Smooth muscle cell (in vitro differentiated cells): ENCODE measurements at regions not wholly inside any gene's neighbourhood (a gene's known extent, or its start where the extent isn't known, plus 50 kb on each side); places are given as distances from the start of the nearest gene placed in this dataset.

Source experiments
- DNase-seq: peaks from one replicate; lab custom pipeline; 2025; ENCODE audit not compliant: unreplicated experiment; lab: John Stamatoyannopoulos, UW
- H2AFZ ChIP-seq: fragments of 200-600 bp; sonication (generic); 2 replicates; pipeline ENCODE4 v1.6.0; 2016; ENCODE audit warnings: antibody characterized with exemption, low read depth, mild to moderate bottlenecking
- H3F3A ChIP-seq: fragments of 200-600 bp; sonication (generic); 2 replicates; pipeline ENCODE4 v1.6.0; 2017; ENCODE audit warnings: antibody characterized with exemption, low read depth
- H3K27ac ChIP-seq: fragments of 200-600 bp; sonication (generic); 2 replicates; pipeline ENCODE4 v1.5.1; 2016; ENCODE audit warnings: low read depth, mild to moderate bottlenecking
- H3K27me3 ChIP-seq: fragments of 200-600 bp; sonication (generic); 2 replicates; pipeline ENCODE4 v1.6.1; 2016; ENCODE audit warnings: low read depth, mild to moderate bottlenecking
- H3K36me3 ChIP-seq: fragments of 200-600 bp; sonication (generic); 2 replicates; pipeline ENCODE4 v1.5.1; 2016; ENCODE audit warnings: low read depth
- H3K4me1 ChIP-seq: fragments of 200-600 bp; sonication (generic); 2 replicates; pipeline ENCODE4 v1.5.1; 2016; ENCODE audit warnings: low read depth
- H3K4me2 ChIP-seq: fragments of 200-600 bp; sonication (generic); 2 replicates; pipeline ENCODE4 v1.6.0; 2016; ENCODE audit warnings: mild to moderate bottlenecking
- H3K4me3 ChIP-seq: fragments of 200-600 bp; sonication (generic); 2 replicates; pipeline ENCODE4 v1.5.1; 2016; ENCODE audit warnings: mild to moderate bottlenecking
- H3K79me2 ChIP-seq: fragments of 200-600 bp; sonication (generic); 2 replicates; pipeline ENCODE4 v1.6.0; 2016; ENCODE audit warnings: low read depth, mild to moderate bottlenecking
- H3K9ac ChIP-seq: fragments of 200-600 bp; sonication (generic); 2 replicates; pipeline ENCODE4 v1.6.0; 2016; ENCODE audit warnings: low read depth
- H3K9me3 ChIP-seq: fragments of 200-600 bp; sonication (generic); replicated peaks from 2 replicates; pipeline ENCODE4 v1.5.1; 2016; ENCODE audit warnings: low read depth
- H4K20me1 ChIP-seq: fragments of 200-600 bp; sonication (generic); 2 replicates; pipeline ENCODE4 v1.6.0; 2016; ENCODE audit warnings: low read depth
- WGBS: methylation state at CpG from one replicate; pipeline ENCODE4 v1.1.7; 2016; ENCODE audit warnings: low lambda C conversion rate; 5-methylcytosine and 5-hydroxymethylcytosine counted together
- TF ChIP-seq, protein P1 (sequence below): fragments of 200-600 bp; sonication (generic); IDR thresholded peaks from 2 replicates; pipeline ENCODE4 v1.5.1; 2017; ENCODE audit warnings: borderline replicate concordance, mild to moderate bottlenecking, antibody characterized with exemption; ENCODE audit not compliant: insufficient read depth, poor library complexity, severe bottlenecking

DNA sequence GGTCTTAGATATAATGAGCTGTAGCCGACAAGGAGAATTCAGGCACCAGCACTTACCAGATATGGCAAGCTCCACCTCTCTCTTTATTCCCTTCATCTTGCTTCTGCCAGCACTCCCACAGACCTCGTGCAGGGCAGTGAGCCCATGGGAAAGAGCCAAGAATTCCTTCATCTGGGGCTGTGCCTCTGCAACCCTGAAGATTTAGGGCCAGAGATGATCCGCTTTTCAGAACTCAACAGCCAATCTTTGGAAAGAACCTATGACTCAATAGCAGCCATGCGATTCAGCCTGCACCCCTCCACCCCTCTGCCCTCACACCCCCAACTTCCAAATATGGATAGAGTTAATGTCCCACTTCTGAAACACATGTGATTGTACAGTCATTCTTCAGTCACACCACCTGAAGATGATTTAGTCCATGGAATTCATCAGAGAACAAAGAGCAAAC lies 533.7 kb upstream of the TNP1 start:
- Histone ChIP-seq H3K4me2 (no peak overlapping the region), H3K79me2 (no peaks in the 10 kb centered on the region), H3K27ac (no peak overlapping the region), H3K9ac (no peak overlapping the region), H3K9me3 (no peaks in the 10 kb centered on the region), H4K20me1 (no peaks in the 10 kb centered on the region), H3F3A (peaks cover 3% of the 10 kb centered on the region), H3K4me3 (no peak overlapping the region), H2AFZ (no peak overlapping the region), H3K4me1 (no peaks in the 10 kb centered on the region), H3K36me3 (no peaks in the 10 kb centered on the region), H3K27me3 (no peaks in the 10 kb centered on the region)
- TF ChIP-seq, protein P1, sequence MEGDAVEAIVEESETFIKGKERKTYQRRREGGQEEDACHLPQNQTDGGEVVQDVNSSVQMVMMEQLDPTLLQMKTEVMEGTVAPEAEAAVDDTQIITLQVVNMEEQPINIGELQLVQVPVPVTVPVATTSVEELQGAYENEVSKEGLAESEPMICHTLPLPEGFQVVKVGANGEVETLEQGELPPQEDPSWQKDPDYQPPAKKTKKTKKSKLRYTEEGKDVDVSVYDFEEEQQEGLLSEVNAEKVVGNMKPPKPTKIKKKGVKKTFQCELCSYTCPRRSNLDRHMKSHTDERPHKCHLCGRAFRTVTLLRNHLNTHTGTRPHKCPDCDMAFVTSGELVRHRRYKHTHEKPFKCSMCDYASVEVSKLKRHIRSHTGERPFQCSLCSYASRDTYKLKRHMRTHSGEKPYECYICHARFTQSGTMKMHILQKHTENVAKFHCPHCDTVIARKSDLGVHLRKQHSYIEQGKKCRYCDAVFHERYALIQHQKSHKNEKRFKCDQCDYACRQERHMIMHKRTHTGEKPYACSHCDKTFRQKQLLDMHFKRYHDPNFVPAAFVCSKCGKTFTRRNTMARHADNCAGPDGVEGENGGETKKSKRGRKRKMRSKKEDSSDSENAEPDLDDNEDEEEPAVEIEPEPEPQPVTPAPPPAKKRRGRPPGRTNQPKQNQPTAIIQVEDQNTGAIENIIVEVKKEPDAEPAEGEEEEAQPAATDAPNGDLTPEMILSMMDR, result no peak
- WGBS, result 71% methylated on average over 4 of the region's 4 CpGs
- no peak for DNase-seq

DNA sequence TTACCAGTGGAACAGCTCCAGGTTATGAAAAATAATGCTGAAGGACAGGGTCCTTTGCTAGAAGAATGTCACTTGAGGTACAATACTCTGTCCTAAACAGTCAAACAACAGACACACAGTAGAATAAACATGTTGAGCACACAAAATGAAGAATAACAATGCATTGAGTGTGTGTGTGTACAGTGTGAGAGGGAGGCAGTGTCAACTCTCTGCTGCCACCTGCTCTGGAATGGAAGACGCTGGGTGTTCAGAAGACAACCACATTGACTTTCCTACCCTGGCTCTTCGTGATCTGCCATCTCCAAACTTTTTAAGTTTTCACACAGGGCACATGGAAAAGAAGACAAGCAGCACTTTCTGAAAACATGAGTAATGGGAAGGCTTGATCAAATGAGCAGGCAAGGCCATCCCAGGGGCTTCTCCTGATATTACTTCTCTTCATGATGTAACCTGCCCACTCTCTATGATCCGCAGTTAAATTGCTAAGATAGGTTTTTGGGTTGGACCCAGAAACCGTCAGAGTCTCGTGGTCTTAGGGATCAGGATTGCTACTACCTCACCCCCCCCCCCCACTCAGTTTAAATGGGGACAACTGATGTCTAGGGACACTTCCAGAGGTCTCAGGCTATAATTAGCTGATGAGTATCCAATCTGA lies 533.2 kb upstream of the TNP1 start:
- H3K4me3 ChIP-seq, result no peak overlapping the region
- H4K20me1 ChIP-seq, result no peaks in the 10 kb centered on the region
- H3K36me3 ChIP-seq, result no peaks in the 10 kb centered on the region
- WGBS, result 95% methylated on average over 5 of the region's 5 CpGs
- H3K4me1 ChIP-seq, result no peaks in the 10 kb centered on the region
- no peak for DNase-seq
- no peaks in the 10 kb centered on the region for H3K27me3 ChIP-seq
- TF ChIP-seq, protein P1, result no peak
- H3K79me2 ChIP-seq, result no peaks in the 10 kb centered on the region
- no peak overlapping the region for H3K9ac ChIP-seq
- no peak overlapping the region for H3K27ac ChIP-seq
- H3K4me2 ChIP-seq, result no peak overlapping the region
- no peak overlapping the region for H2AFZ ChIP-seq
- H3F3A ChIP-seq, result peaks cover 3% of the 10 kb centered on the region
- H3K9me3 ChIP-seq, result no peaks in the 10 kb centered on the region

DNA sequence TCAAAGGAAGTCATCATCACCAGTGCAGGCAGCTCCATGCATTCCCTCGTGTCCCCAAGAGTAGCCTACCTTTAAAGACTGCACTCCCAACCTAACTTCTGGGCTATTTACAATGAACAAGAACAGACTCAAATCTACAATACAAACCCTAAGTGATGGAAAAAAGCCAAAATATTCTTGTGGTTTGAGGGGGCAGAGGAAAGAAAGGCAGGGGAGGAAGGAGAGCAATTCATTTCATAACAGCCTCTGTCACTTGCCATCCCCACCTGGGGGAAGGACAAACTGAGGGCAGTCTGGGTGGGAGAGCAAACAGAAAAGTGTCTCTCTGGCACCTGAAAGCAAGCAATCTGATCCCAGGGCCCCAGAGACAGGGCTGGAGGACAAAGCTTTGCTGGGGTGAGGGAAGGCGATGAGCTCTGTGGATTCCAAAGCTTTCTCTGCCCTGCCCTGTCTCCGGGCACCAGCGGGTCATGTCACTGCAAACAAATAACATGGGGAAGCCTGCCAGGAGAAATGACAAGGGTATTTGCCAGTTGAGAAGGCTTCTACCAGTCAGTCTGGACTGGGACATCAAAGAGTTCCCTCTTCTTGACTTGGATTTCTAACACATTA lies 528.0 kb upstream of the TNP1 start:
- Histone ChIP-seq H3K36me3 (no peaks in the 10 kb centered on the region), H3F3A (no peaks in the 10 kb centered on the region), H4K20me1 (no peaks in the 10 kb centered on the region), H3K79me2 (no peaks in the 10 kb centered on the region), H3K9me3 (no peaks in the 10 kb centered on the region), H3K27me3 (no peaks in the 10 kb centered on the region), H3K4me2 (no peak overlapping the region), H3K4me3 (no peak overlapping the region), H2AFZ (no peak overlapping the region), H3K4me1 (no peaks in the 10 kb centered on the region), H3K9ac (no peak overlapping the region), H3K27ac (no peak overlapping the region)
- TF ChIP-seq, protein P1, result no peak
- DNase-seq, result no peak
- 96% methylated on average over 4 of the region's 4 CpGs for WGBS

DNA sequence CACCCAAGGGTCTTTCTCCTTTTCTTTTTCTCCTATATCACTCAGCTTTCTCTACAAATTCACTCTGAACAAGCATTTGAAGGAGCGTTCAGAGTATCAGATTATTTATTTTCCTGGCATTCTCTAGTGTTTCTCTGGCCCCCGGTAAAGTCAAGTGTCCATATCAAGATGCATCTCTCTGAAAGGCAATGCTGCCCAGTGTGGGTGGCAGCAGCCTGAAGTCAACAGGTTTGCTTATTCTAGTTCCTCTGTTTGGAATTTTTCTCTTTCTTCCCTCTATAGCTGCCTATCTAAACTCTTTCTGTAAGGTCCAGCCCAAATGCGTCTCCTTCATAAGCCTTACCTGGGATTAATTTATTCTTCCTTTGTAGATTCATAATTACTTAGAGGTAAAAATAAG lies 526.2 kb upstream of the TNP1 start:
- H3K79me2 ChIP-seq, result no peaks in the 10 kb centered on the region
- H3K9ac ChIP-seq, result no peak overlapping the region
- H3K9me3 ChIP-seq, result no peaks in the 10 kb centered on the region
- no peaks in the 10 kb centered on the region for H3K36me3 ChIP-seq
- no peak overlapping the region for H3K27ac ChIP-seq
- no peaks in the 10 kb centered on the region for H3F3A ChIP-seq
- H3K27me3 ChIP-seq, result no peaks in the 10 kb centered on the region
- no peak overlapping the region for H2AFZ ChIP-seq
- no peak for DNase-seq
- H4K20me1 ChIP-seq, result no peaks in the 10 kb centered on the region
- TF ChIP-seq, protein P1, result no peak
- no peaks in the 10 kb centered on the region for H3K4me1 ChIP-seq
- WGBS, result 63% methylated on average over 3 of the region's 3 CpGs
- H3K4me2 ChIP-seq, result no peak overlapping the region
- no peak overlapping the region for H3K4me3 ChIP-seq
